Kidney epithelial cell (primary cell): ENCODE measurements at regions not wholly inside any gene's neighbourhood (a gene's known extent, or its start where the extent isn't known, plus 50 kb on each side); places are given as distances from the start of the nearest gene placed in this dataset.
A peak's percentile ranks its signal among the peaks of the same experiment; 100 is the strongest.

Source experiments
- DNase-seq: peaks from one replicate; pipeline ENCODE4 v3.0.0-alpha.2; 2010; ENCODE audit warnings: low read depth
- H3K27me3 ChIP-seq: 2 replicates; pipeline ENCODE4 v1.6.0; 2011; ENCODE audit warnings: low read length; ENCODE audit not compliant: control insufficient read depth, insufficient read depth
- H3K36me3 ChIP-seq: 2 replicates; pipeline ENCODE4 v1.5.1; 2011; ENCODE audit warnings: low read length; ENCODE audit not compliant: control insufficient read depth, insufficient read depth
- H3K4me3 ChIP-seq: 2 replicates; pipeline ENCODE4 v1.5.1; 2011; ENCODE audit warnings: low read depth, mild to moderate bottlenecking, control low read depth, low read length
- TF ChIP-seq, protein P1 (sequence below): IDR thresholded peaks from 2 replicates; pipeline ENCODE4 v1.5.1; 2011; ENCODE audit warnings: mild to moderate bottlenecking, moderate library complexity, low read length, control low read depth, inconsistent platforms; ENCODE audit not compliant: insufficient read depth, poor library complexity, severe bottlenecking

DNA sequence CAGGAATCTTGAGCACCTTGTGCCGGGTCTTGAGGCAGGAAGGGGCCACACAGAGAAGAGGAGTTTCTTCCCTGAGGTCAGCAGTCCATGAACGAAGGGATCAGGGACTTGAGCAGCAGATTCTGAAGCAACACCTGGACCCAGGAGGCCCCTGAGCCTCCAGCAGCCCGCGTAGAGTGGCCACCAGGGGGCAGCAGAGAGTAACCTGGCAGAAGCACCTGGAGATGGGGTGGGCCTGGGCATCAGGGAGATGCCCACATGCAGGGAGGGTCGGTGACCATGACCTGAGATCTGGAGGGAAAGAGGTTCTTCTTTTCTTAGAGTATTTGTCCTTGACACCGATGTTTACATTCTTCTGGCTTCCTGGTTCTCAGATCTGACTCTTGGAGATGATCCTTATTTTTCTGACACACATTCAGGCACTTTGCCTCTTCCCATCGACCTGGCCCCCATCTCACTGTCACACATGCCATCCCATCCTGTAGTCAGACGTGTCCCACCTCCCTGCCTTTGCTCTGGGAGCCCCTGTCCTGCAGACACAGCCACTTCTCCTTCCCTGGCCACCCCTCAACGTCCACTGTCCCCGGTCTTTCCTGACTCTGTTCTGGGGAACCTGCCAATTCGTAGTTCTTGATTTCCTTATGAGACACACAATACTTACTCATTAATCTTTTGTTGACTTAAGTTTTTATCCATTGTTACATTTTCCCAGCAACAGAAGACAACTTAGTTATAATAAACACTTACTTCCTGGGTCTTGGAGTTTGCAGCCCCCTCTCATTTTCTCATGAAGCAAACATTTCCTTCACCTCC is 66.5 kb downstream of the GGTLC2 start:
- no peak for DNase-seq
- TF ChIP-seq, protein P1, sequence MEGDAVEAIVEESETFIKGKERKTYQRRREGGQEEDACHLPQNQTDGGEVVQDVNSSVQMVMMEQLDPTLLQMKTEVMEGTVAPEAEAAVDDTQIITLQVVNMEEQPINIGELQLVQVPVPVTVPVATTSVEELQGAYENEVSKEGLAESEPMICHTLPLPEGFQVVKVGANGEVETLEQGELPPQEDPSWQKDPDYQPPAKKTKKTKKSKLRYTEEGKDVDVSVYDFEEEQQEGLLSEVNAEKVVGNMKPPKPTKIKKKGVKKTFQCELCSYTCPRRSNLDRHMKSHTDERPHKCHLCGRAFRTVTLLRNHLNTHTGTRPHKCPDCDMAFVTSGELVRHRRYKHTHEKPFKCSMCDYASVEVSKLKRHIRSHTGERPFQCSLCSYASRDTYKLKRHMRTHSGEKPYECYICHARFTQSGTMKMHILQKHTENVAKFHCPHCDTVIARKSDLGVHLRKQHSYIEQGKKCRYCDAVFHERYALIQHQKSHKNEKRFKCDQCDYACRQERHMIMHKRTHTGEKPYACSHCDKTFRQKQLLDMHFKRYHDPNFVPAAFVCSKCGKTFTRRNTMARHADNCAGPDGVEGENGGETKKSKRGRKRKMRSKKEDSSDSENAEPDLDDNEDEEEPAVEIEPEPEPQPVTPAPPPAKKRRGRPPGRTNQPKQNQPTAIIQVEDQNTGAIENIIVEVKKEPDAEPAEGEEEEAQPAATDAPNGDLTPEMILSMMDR: peak; percentile 99

DNA sequence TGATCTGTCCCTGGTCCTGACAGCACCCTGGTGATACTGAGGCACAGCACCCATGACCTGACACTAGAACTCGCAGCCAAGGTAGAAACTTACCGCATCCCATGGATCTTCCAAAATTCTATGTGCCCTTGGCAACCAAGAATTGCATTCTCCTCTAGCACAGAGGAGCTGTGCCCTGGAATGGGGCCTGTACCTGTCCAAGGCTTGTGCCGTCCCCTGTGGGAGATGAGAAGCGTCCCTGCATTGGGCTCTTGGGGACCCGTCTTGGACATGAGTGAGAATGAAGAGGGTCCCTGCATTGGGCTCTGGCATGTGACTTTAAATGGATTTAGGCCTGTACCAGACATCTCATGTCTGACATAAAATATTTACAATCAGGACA is 67.1 kb downstream of the GGTLC2 start:
- DNase-seq: no peak
- H3K36me3 ChIP-seq: no peaks in the 10 kb centered on the region
- no peak overlapping the region for H3K4me3 ChIP-seq
- H3K27me3 ChIP-seq: no peaks in the 10 kb centered on the region
- TF ChIP-seq, protein P1: no peak

More for the DNA sequence above, 66.5 kb downstream of the GGTLC2 start:
- no peaks in the 10 kb centered on the region for H3K36me3 ChIP-seq
- no peak overlapping the region for H3K4me3 ChIP-seq
- H3K27me3 ChIP-seq: no peaks in the 10 kb centered on the region

DNA sequence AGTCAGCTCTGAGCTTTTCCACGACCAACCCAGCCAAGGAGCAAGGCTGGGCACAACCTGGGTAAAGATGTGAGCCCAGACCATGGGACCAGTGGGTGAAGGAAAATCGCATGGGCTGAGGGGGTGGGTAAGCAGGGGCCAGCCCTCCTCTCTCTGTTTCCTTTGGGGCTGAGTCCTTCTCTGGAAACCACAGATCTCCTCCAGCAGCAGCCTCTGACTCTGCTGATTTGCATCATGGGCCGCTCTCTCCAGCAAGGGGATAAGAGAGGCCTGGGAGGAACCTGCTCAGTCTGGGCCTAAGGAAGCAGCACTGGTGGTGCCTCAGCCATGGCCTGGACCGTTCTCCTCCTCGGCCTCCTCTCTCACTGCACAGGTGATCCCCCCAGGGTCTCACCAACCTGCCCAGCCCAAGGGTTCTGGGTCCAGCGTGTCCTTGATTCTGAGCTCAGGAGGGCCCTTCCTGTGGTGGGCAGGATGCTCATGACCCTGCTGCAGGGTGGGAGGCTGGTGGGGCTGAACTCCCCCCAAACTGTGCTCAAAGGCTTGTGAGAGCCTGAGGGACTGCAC is 67.8 kb downstream of the GGTLC2 start:
- TF ChIP-seq, protein P1: no peak
- Histone ChIP-seq H3K27me3 (no peaks in the 10 kb centered on the region), H3K4me3 (no peak overlapping the region), H3K36me3 (no peaks in the 10 kb centered on the region)
- no peak for DNase-seq

DNA sequence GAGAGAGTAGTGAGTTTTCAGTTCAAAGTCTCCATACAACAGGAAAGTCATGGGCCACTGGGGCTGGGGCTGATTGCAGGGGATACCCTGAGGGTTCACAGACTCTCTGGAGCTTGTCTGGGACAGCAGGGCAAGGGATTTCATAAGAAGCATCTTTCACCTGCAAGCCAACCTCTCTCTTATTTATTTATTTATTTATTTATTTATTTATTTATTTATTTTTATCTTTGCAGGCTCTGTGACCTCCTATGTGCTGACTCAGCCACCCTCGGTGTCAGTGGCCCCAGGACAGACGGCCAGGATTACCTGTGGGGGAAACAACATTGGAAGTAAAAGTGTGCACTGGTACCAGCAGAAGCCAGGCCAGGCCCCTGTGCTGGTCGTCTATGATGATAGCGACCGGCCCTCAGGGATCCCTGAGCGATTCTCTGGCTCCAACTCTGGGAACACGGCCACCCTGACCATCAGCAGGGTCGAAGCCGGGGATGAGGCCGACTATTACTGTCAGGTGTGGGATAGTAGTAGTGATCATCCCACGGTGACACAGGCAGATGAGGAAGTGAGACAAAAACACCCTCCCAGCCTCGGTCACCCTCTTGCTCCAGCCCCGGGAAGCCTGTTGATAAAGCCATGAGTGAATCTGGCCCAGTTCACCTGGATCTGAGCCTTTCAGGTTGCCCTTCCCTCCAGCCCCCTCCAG is 68.4 kb downstream of the GGTLC2 start:
- TF ChIP-seq, protein P1: no peak
- Histone ChIP-seq H3K36me3 (no peaks in the 10 kb centered on the region), H3K27me3 (no peaks in the 10 kb centered on the region), H3K4me3 (no peak overlapping the region)
- no peak for DNase-seq

DNA sequence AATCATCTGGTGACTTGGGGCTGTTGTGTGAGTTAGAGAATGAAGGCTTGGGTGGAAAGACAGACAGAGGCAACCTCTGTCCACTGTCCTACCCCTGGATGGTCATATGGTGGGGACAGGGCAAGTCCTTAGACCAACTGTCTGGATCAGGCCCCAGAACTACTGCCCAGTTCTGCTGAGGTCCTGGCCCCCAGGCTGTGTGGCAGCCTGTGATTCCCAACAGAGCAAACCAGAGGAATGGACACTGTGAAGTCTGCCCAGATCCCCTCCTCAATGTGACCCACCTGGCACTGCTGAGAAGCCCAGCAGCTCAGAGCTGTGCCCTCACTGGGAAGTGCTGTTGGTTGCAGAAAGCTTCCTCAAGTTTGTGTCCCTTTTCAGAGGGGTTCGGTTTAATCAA is 69.0 kb downstream of the GGTLC2 start:
- no peak for DNase-seq
- Histone ChIP-seq H3K27me3 (no peaks in the 10 kb centered on the region), H3K36me3 (no peaks in the 10 kb centered on the region), H3K4me3 (no peak overlapping the region)
- TF ChIP-seq, protein P1: no peak
